HG03342 (cell line): ENCODE measurements at regions not wholly inside any gene's neighbourhood (a gene's known extent, or its start where the extent isn't known, plus 50 kb on each side); places are given as distances from the start of the nearest gene placed in this dataset.

Source experiments
- ATAC-seq: cut with Tn5 transposase; IDR thresholded peaks from one replicate; pipeline ENCODE4 v1.9.1; 2021; ENCODE audit warnings: mild to moderate bottlenecking, moderate library complexity; ENCODE audit not compliant: unreplicated experiment

DNA sequence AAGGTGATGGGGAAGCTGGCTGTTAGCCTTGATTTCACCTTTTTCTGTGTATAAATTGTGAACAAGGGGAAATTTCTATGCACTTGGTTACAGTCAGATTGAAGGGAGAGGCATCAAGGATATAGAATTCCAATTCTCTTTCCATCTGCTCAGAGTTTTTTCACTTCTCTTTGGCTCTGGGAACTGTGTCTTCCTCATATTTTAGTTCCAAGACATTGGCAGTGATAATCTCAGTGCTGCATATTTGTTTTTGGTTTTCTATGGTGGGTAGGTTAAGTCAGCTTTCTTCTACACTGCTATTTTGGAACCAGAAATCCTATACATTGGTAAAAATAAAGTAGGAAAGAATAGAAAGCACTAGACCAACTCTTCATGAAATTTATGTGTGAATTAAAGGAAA lies 569.6 kb upstream of the CXADR start:
- ATAC-seq: no peak

DNA sequence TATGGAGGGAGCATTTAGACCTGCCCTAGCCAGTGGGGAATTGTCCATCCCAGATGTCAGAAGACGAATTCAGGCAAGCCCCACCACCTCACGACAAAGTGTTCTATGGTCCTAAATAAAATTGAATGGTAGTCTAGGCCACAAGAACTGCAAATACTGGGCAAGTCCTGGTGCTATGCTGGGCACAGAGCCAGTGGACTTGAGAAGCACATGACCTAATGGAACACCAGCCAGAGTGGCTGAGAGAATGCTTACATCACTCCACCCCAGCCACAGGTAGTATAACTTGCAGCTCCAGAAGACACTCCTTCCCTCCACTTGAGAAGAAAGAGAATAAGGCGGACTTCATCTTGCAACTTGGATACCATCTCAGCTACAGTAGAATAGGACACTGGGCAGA lies 567.3 kb upstream of the CXADR start:
- no peak for ATAC-seq

DNA sequence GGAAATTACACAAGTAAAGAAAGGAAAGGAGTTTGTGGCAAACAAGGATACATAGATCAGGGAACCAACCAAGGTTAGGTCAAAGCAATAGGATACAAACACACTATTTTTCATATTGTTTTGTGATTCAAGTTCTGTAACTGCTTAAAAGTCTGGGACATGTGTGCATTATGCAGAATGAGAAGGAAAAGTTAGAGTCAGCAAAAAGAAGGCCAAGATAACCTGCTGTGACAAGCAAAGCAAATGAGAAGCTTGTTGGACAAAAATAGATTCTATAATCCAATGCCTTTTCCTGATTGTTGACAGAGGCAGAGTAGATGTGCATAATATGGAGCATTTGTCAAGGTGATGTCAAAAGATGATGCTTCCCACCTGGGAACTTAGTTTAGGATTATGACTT lies 556.0 kb upstream of the CXADR start:
- ATAC-seq: no peak

- ATAC-seq: no peak
These were observed 547.4 kb upstream of the CXADR start for GRCh38 chr21:16965424-16965823.

DNA sequence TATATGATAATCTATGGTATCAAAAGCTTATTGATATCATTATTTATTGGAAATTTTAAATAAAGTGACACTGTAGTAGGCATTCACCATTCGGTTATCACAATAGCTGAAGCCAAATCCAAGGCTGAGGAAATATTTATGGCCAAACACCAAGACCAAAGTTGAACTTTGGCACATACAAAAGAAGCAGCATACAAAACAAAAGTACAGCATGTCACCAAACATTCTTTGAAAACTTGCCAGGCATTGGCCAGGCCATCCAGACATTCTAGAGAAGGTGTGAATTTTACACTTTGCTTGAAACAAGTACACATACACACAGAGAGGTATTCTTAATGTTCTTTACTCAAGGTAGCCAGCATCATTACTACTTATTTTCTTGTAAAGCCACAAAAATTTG lies 544.4 kb upstream of the CXADR start:
- ATAC-seq: no peak

- ATAC-seq: no peak
These were observed 543.2 kb upstream of the CXADR start for GRCh38 chr21:16969636-16970035.

DNA sequence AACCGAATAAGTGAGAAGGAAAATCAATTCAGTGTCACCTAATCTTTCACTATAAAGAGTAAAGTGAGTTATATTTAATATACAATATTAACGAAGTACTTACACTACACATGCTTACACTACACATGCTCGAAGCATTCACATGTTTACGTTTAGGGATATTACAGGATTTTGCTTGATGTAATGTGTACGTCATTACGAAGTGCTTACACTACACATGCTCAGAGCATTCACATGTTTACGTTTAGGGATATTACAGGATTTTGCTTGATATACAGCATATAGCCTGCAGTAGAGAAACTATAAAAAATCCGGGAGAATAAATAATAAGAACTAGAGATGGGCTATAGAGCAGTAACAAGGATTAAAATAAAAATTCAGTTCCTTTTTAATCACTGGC lies 538.8 kb upstream of the CXADR start:
- no peak for ATAC-seq

- ATAC-seq: no peak
These were observed 536.6 kb upstream of the CXADR start for GRCh38 chr21:16976193-16976592.

- no peak for ATAC-seq
These were observed 534.4 kb upstream of the CXADR start for GRCh38 chr21:16978309-16978895.

DNA sequence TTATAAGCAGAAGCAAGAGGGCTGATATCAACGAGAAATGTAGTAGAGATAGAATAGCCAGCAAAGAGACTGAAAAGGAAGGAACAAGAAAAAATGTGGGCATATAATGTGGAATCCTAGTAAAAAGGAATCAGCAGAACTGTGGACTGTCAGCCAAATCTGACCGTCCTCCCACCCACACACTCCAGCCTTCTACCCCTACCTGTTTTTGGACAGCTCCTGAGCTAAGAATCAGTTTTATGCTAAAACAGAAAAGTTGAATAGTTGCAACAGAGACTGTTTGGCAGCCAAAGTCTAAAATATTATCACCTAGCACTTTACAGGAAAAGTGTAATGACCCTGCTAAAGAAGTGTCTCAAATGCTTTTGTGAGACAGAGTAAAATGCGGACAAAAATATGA lies 533.3 kb upstream of the CXADR start:
- no peak for ATAC-seq

DNA sequence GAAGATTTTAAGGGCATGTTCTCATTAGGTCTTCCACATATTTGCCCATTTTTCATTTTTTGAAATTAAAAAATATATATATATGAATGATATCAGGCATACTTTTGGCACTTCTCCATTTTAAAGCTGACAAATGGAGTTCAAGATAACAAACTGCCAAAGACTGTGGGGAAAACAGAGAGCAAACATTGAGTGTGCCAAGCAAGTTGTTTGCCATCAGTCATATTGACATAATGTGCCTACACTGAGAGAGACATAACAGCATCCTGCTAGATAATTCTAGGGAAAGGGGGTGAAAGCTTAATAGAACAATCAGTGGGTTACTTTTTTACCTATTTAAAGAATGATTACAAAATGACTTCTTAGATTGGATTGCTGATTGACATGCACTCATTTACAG lies 529.4 kb upstream of the CXADR start:
- ATAC-seq: no peak

DNA sequence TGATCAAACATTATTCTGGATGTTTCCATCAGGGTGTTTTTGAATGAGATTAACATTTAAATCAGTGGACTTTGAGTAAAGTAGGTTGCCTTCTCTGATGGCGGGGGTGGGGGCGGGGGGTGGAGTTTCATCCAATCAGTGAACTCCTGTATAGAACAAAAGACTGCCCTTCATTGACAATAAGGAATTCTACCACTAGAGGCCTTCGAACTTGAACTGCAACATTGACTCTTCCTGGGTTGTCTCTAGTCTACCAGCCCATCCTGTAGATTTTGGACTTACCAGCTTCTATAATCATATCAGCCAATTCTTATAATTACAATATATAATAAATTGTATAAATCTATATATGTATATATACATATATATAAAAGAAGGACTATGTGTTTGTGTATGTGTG lies 520.4 kb upstream of the CXADR start:
- no peak for ATAC-seq

- no peak for ATAC-seq
These were observed 519.3 kb upstream of the CXADR start for GRCh38 chr21:16993416-16994038.

GRCh38 chr21:17002594-17003257 lies 510.1 kb upstream of the CXADR start:
- no peak for ATAC-seq

GRCh38 chr21:17003258-17003615 lies 509.6 kb upstream of the CXADR start:
- ATAC-seq: no peak

DNA sequence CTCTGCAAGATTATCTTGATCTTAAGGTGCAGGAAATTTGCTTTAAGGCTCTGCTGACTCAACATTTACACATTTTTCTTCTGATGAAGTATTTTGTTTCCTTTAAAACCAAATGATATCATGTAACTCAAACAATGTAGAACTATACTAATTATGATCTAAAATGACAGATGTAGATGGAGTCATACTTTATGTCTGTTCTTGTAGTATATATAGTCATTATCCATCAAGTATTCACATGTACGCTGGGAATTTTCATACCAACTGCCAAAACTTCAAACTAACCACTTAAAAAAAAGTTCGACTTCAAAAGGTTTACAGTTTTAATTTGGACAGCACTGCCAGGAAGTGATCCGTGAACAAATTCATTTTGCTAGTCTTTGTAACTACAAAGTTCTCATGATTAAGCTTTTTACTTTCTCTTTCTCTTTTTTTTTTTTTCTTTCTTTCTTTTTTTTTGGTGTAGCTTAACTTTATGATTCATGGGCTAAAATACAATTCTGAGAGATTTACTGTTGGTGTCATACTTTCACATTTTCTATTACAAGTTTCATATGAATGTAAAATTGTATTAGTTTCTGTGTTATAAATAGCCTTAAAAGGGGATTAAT lies 509.0 kb upstream of the CXADR start:
- no peak for ATAC-seq

DNA sequence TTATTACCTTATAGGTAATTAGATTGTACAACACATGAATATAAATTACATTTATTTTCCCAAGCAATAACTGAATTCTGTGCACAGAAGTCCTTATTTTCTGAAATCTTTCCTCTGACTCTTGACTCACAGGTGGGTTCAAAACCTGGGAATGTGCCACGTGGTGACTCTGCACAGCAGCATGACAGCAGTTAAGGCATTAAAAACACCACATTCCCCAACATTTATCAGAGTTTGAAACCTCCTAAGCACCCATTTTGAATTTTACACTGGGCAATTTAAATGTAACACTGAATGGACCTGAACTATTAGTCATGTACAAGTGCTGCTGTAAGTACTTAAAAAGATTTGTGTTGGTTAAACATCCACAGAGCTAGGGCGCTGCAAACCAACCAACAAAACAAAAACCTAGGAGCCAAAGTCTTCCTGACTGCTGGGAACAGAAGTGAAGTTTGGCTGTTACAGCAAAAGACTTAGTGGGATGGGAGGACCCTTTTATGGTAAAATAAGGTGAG lies 480.6 kb upstream of the CXADR start:
- ATAC-seq: no peak

- no peak for ATAC-seq
These were observed 468.1 kb upstream of the CXADR start for GRCh38 chr21:17044696-17045095.

- no peak for ATAC-seq
These were observed 467.5 kb upstream of the CXADR start for GRCh38 chr21:17045214-17045853.

DNA sequence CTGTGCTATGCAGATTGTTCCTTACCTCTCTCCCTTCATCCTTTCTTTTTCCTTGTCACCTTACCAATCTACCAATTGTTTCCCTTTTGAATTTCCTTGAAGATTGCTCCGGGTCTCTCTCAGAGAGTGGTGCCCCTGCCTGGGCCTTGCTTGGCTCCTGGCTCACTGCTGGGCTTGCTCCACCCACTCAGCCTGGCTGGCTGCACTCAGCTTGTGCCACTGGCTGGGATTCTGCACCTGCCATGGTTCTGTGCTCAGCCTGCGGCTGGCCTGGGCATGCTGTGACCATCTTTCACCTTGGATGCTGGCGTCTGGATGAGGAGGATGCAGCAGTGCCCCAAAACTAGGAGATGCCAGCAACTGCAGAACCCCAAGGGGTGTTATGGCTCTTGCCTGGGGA lies 463.9 kb upstream of the CXADR start:
- no peak for ATAC-seq

DNA sequence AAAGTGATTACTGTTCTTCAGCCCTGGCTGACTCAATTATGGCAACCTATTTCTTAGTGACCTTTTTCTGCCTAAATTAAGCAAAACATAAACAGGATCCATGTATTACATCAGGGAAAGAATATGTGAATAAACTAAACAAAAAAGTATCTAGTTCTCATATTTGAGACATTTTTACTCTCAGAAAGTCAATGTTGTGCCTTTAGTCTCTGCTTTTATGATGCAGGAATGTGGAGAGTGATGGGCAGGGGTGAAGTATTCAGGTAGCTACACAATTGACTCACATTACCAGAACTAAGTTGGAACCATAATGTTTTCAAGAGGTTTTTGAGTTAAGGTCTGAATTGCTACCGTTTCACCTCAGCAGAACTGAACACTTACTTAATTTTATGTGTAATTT lies 462.7 kb upstream of the CXADR start:
- ATAC-seq: no peak

DNA sequence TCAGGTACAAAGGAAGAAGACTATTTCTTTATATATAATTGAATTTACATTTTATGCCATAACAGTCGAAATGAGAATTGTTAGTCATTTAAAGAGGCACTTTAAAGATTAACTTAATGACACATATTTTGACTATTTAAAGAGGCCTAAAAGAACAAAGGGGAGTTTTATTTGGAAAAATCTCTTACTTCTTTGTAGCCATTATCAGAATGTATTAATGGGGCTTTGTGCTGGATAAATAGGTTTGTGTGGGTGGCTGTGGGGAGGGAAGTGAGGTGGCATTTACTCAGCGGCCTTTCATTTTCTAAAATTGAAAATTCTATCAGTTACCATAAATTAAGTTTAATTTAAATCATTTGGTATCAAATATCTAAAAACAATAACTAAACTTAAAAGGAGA lies 462.2 kb upstream of the CXADR start:
- ATAC-seq: no peak
